PFSK-1 (cell line): ENCODE measurements at regions not wholly inside any gene's neighbourhood (a gene's known extent, or its start where the extent isn't known, plus 50 kb on each side); places are given as distances from the start of the nearest gene placed in this dataset.

ENCODE experiments used
- FOXP2 ChIP-seq: optimal IDR thresholded peaks from 2 replicates; pipeline ENCODE3; 2011; ENCODE audit warnings: borderline replicate concordance, control low read depth, inconsistent platforms; ENCODE audit not compliant: insufficient read depth; ENCODE audit errors: extremely low read length, extremely low read depth
- POLR2AphosphoS5 ChIP-seq: IDR thresholded peaks from 2 replicates; pipeline ENCODE4 v1.6.1; 2012; ENCODE audit warnings: low read depth, mild to moderate bottlenecking, control low read depth, low read length, moderate library complexity
- SIN3A ChIP-seq: IDR thresholded peaks from 2 replicates; pipeline ENCODE4 v1.6.1; 2012; ENCODE audit warnings: mild to moderate bottlenecking, low read length, moderate library complexity, borderline replicate concordance; ENCODE audit not compliant: insufficient read depth
- TAF1 ChIP-seq: IDR thresholded peaks from 2 replicates; pipeline ENCODE4 v1.6.1; 2012; ENCODE audit warnings: low read length, control low read depth, borderline replicate concordance; ENCODE audit not compliant: insufficient read depth
- TF ChIP-seq, protein P1 (sequence below), 2 experiments: IDR thresholded peaks; 2 replicates each; pipeline versions ENCODE4 v1.6.1 to v1.8.0; 2011 to 2012; ENCODE audit warnings: low read depth in 2 of 2, low read length in 2 of 2, control low read depth in 1 of 2, inconsistent platforms in 1 of 2, mild to moderate bottlenecking in 1 of 2, moderate library complexity in 1 of 2; ENCODE audit not compliant: insufficient read depth in 1 of 2

DNA sequence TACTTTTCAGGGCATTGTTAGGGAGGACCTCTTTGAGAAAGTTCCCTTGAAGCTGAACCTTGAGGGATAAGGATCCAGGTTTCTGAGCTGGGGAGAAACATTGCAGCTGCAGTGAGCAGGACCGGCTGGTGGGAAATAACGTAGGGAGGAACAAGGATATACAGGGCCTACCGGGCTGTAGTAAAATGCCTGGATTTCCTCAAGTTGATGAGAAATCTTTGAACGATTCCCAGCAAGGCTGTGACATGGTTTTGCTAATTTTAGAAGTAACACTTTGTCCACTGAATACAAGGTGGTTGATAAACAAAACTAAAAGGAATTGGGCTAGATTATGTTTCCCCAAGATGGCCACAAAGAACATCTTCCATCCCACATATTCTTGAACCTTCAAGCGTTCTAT lies 137.0 kb upstream of the AGBL1 start:
- no peak for TF ChIP-seq TAF1
- TF ChIP-seq, protein P1, sequence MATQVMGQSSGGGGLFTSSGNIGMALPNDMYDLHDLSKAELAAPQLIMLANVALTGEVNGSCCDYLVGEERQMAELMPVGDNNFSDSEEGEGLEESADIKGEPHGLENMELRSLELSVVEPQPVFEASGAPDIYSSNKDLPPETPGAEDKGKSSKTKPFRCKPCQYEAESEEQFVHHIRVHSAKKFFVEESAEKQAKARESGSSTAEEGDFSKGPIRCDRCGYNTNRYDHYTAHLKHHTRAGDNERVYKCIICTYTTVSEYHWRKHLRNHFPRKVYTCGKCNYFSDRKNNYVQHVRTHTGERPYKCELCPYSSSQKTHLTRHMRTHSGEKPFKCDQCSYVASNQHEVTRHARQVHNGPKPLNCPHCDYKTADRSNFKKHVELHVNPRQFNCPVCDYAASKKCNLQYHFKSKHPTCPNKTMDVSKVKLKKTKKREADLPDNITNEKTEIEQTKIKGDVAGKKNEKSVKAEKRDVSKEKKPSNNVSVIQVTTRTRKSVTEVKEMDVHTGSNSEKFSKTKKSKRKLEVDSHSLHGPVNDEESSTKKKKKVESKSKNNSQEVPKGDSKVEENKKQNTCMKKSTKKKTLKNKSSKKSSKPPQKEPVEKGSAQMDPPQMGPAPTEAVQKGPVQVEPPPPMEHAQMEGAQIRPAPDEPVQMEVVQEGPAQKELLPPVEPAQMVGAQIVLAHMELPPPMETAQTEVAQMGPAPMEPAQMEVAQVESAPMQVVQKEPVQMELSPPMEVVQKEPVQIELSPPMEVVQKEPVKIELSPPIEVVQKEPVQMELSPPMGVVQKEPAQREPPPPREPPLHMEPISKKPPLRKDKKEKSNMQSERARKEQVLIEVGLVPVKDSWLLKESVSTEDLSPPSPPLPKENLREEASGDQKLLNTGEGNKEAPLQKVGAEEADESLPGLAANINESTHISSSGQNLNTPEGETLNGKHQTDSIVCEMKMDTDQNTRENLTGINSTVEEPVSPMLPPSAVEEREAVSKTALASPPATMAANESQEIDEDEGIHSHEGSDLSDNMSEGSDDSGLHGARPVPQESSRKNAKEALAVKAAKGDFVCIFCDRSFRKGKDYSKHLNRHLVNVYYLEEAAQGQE (IDR thresholded peaks at IDR 0.05; ENCODE audit: insufficient read depth in 1 of 2, low read depth in 2 of 2, low read length in 2 of 2): no peak
- TF ChIP-seq FOXP2: no peak
- no peak for TF ChIP-seq SIN3A
- no peak for TF ChIP-seq POLR2AphosphoS5

DNA sequence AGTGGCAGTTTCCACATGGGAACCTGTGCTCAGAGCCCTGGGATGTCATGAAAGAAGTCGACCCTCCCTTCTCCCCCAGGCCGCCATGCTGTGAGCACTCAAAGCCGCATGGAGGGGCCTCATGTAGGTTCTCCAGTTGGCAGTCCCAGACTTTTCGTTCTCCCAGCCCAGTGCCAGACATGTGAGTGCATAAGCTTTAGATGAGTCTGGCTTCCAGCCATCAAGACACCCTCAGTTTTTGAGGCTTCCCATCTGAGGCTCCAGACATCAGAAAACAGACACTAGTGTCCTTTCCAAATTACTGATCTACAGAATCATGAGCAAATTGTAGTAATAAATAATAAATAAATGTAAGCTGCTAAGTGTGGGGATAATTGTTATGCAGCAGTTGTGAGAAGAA lies 136.5 kb upstream of the AGBL1 start:
- TF ChIP-seq TAF1 (no peak), POLR2AphosphoS5 (no peak), SIN3A (no peak), FOXP2 (no peak)
- TF ChIP-seq, protein P1 (IDR thresholded peaks at IDR 0.05; ENCODE audit: insufficient read depth in 1 of 2, low read depth in 2 of 2, low read length in 2 of 2): no peak

DNA sequence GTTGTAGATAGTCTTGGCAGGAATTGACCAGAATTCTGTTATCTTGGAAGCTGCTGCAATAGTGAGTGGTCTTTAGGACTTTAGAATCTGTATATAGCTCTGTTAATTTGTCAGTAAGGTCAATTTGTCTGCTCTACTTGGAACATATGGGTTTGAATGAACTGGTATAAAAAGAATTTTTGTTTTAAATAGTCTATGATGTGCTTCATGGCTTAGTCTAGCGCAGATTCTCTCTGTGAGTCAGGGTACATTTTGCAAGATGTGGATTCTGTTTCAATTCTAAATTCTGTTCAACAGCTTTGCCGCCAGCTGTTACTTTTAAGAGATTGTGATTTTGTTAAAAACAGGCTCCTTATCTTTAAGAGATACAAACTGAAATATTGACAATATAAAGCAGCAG lies 135.9 kb upstream of the AGBL1 start:
- no peak for TF ChIP-seq TAF1
- no peak for TF ChIP-seq POLR2AphosphoS5
- TF ChIP-seq, protein P1 (IDR thresholded peaks at IDR 0.05; ENCODE audit: insufficient read depth in 1 of 2, low read depth in 2 of 2, low read length in 2 of 2): no peak
- no peak for TF ChIP-seq FOXP2
- TF ChIP-seq SIN3A: no peak

DNA sequence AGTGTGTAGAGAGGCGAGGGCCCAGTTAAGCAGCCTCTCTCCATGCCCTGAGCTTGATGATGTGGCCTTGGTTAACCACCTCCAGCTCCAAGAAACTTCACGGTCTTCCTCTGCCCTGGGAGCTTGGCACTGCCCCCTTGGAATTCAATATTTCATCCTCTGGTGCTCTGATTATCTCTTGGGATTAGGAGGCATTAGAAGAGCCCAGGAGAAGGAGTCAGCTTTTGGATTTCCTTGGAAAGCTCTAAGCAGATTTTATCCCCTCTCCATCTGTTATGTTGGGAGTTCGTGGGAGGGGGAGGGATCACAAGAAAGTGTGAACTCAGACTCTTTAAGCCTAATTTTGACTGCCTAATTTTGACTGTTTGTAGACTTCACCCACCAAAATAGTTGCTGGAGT lies 132.7 kb upstream of the AGBL1 start:
- TF ChIP-seq, protein P1 (IDR thresholded peaks at IDR 0.05; ENCODE audit: insufficient read depth in 1 of 2, low read depth in 2 of 2, low read length in 2 of 2): no peak
- no peak for TF ChIP-seq FOXP2
- TF ChIP-seq TAF1: no peak
- no peak for TF ChIP-seq POLR2AphosphoS5
- no peak for TF ChIP-seq SIN3A

DNA sequence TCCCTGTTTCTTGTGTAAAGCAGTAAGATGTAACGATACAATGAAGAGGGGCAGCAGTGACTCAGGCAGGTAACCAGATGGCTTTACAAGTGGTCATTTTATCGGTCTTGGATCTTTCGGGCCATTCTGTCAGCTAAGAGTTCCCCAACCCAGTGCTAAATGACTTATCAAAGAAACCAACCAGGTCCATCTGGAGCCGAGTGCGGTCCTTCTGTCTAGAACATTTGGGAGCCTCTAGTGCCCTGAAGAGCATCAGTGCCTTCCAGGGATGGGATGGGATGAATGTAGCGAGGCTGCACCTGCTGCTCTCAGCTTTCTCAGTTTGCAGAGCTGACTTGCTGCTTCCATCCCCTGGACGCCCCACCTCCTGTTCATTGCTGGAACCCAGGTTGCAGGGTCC lies 131.7 kb upstream of the AGBL1 start:
- TF ChIP-seq POLR2AphosphoS5 (no peak), SIN3A (no peak), FOXP2 (no peak), TAF1 (no peak)
- TF ChIP-seq, protein P1 (IDR thresholded peaks at IDR 0.05; ENCODE audit: insufficient read depth in 1 of 2, low read depth in 2 of 2, low read length in 2 of 2): no peak
